ENCODE measurements at regions not wholly inside any gene's neighbourhood (a gene's known extent, or its start where the extent isn't known, plus 50 kb on each side); places are given as distances from the start of the nearest gene placed in this dataset.

DNA sequence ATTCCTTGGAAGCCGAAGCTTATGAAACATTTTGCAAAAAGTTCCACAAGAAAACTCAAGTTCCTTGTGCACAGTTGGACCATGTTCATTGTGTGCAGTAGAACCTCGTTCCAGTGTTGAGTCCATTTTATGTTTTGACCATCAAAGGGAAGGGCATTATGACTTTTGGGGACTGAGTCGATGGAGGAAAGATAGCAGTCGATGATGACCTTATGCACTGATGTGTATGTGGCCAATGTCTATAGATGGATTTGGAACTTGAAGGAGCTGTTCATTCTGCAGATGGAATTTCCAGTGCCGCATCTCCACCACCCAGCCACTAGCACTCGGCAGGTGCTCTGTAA lies 71.5 kb upstream of the IGLL5 start:
- H3K56ac ChIP-seq (ENCODE audit: insufficient read length, low read depth, low read length), result no peak overlapping the region
- no peak overlapping the region for H4K91ac ChIP-seq (ENCODE audit: insufficient read length, low read depth, low read length)
- H4K5ac ChIP-seq (ENCODE audit: insufficient read length, low read depth, low read length), result no peak overlapping the region
- no peaks in the 10 kb centered on the region for H3K23me2 ChIP-seq (ENCODE audit: insufficient read length, low read depth, low read length, poor library complexity, severe bottlenecking)
- H3K79me2 ChIP-seq (ENCODE audit: insufficient read depth, low read length), result no peaks in the 10 kb centered on the region
- H3K4me1 ChIP-seq (ENCODE audit: insufficient read depth, low read length), result no peaks in the 10 kb centered on the region; the same call in 1 of the 2 replicates
- Mint-ChIP-seq H3K36me3 (ENCODE audit: insufficient read depth in 1 of 3, low read depth in 3 of 3) (no peaks in the 10 kb centered on the region; a peak in 1 of 7 replicates), H3K4me3 (no peak overlapping the region), H3K4me1 (peaks cover 0 to 9% of the 10 kb centered on the region in 2 experiments; a peak in 2 of 4 replicates), H3K27ac (no peak overlapping the region), H3K9me3 (no peaks in the 10 kb centered on the region), H3K27me3 (ENCODE audit: low read depth) (peaks cover 100% of the 10 kb centered on the region)
- H3K27ac ChIP-seq (ENCODE audit: insufficient read length, low read depth, low read length), result no peak overlapping the region
- H3K4ac ChIP-seq (ENCODE audit: low read depth, low read length), result no peak overlapping the region
- peaks cover 6% of the 10 kb centered on the region; the same call in 1 of the 2 replicates for H3K27me3 ChIP-seq (ENCODE audit: insufficient read depth, low read length)
- no peak overlapping the region for H2BK5ac ChIP-seq (ENCODE audit: insufficient read length, low read length)
- H2BK20ac ChIP-seq (ENCODE audit: low read depth, low read length, poor library complexity, severe bottlenecking), result no peak overlapping the region
- no peak overlapping the region for H4K8ac ChIP-seq (replicated peaks; ENCODE audit: insufficient read length, low read depth, low read length)
- no peak for DNase-seq
- H3K14ac ChIP-seq (ENCODE audit: insufficient read depth, low read length), result no peak overlapping the region
- H2BK12ac ChIP-seq (ENCODE audit: insufficient read length, low read depth, low read length), result no peak overlapping the region
- no peak overlapping the region for H3K18ac ChIP-seq (ENCODE audit: insufficient read length, low read depth, low read length)
- H3T11ph ChIP-seq (ENCODE audit: low read length), result no peak overlapping the region
- H3K79me1 ChIP-seq (ENCODE audit: insufficient read depth, low read depth, low read length, poor library complexity, severe bottlenecking), result no peaks in the 10 kb centered on the region
- no peak overlapping the region for H2AFZ ChIP-seq (ENCODE audit: low read length)
- TF ChIP-seq, protein P1, sequence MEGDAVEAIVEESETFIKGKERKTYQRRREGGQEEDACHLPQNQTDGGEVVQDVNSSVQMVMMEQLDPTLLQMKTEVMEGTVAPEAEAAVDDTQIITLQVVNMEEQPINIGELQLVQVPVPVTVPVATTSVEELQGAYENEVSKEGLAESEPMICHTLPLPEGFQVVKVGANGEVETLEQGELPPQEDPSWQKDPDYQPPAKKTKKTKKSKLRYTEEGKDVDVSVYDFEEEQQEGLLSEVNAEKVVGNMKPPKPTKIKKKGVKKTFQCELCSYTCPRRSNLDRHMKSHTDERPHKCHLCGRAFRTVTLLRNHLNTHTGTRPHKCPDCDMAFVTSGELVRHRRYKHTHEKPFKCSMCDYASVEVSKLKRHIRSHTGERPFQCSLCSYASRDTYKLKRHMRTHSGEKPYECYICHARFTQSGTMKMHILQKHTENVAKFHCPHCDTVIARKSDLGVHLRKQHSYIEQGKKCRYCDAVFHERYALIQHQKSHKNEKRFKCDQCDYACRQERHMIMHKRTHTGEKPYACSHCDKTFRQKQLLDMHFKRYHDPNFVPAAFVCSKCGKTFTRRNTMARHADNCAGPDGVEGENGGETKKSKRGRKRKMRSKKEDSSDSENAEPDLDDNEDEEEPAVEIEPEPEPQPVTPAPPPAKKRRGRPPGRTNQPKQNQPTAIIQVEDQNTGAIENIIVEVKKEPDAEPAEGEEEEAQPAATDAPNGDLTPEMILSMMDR (conservative IDR thresholded peaks at IDR 0.05), result no peak
- H3K9me3 ChIP-seq (ENCODE audit: control insufficient read depth, low read depth, low read length), result no peaks in the 10 kb centered on the region
- no peak overlapping the region for H3K23ac ChIP-seq (ENCODE audit: insufficient read length, low read depth, low read length)
- no peak overlapping the region for H3K9ac ChIP-seq (ENCODE audit: extremely low read depth, insufficient read length, low read length)
- no peak overlapping the region for H2AK5ac ChIP-seq (ENCODE audit: insufficient read length, low read length)
- no CpG with 5 or more reads among the region's 6 CpGs for WGBS (ENCODE audit: extremely low coverage, insufficient read length, low lambda C conversion rate)
- no peak overlapping the region for H2BK120ac ChIP-seq (ENCODE audit: low read depth, low read length, poor library complexity, severe bottlenecking)
- H2BK15ac ChIP-seq (ENCODE audit: low read depth, low read length), result no peak overlapping the region
- H4K20me1 ChIP-seq (ENCODE audit: control insufficient read depth, insufficient read depth, insufficient read length), result no peaks in the 10 kb centered on the region
- no peak overlapping the region for H3K4me2 ChIP-seq (ENCODE audit: insufficient read depth, insufficient read length, low read length)
